ENCODE measurements at regions not wholly inside any gene's neighbourhood (a gene's known extent, or its start where the extent isn't known, plus 50 kb on each side); places are given as distances from the start of the nearest gene placed in this dataset.
"Not testable (repeated sequence)": the region's sequence is repeated elsewhere in the genome, so short reads cannot be mapped to it uniquely, and the experiment has no call there.

DNA sequence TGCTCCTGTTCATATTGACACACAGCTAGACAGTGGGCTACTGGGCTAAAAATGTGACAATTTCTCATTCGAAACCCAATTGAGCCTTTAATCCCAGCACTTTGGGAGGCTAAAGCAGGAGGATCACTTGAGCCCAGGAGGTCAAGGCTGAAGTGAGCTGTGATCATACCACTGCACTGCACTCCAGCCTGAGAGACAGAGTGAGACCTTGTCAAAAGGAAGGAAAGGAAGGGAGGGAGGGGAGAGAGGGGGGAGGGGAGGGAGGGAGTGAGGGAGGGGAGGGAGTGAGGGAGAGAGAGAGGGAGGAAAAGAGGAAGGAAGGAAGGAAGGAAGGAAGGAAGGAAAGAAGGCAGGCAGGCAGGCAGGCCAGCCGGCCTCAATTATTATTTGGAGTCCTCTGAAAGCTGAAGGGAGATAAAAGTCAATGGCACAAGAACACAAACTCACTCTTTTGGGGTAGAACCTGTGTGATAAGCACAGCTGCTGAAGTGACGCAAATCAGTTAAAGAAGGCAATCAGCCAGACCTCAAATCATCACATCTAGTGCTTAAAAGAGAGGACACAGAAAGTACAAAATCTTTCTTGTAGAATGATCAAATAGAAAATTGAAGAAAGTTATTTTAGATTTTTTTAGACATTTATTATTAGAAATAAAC, 98.1 kb downstream of the CCDC71L start:
- DNase-seq (ENCODE audit: low spot score), result no peak

DNA sequence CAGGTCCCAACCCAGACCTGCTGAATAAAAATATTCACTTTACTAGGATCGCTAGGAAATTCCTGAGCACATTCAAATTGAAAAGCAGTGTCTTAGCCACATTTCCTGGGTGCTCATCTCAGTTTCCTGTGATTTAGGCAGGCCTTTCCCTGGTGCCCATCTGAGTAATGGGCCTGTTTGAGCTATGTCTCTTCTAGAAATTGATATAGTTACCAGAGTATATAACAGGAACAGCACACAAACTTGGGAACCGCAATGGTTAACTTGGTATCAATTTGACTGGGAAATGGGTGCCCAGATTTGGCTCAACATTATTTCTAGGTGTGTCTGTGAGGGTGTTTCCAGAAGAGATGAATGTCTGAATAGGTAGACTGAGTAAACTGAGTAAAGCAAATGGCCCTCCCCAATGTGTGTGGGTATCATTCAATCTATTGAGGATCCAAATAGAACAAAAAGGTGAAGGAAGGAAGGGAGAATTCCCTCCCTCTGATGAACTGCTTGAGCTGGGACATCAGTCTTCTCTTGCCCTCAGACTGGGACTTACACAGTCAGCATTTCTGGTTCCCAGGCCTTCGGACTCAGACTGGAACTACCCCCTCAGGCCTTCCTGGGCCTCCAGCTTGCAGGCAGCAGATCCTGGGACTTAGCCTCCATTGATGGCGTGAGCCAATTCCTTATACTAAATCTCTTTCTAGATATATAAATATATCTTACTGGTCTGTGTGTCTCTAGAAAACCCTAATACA, 99.1 kb downstream of the CCDC71L start:
- no peak for DNase-seq (ENCODE audit: low spot score)

DNA sequence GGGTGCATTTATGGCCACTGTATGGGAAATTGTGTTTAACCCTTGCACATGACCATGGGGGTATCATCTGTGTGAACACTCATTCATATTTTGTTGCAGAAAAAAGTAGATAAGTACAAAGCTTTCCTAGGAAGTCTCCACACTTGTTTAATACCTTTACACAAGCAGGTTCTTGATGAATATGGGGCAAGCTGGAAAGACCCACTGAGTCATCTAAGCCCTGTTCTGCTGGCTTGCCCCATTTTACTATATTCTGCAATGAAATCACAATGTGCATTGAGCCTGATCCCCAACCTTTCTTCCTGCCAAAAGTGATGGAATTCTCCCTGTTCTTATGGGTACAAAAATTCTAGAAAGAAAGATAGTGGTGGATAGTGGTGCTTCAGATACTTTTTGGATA, 99.8 kb downstream of the CCDC71L start:
- no peak for DNase-seq (ENCODE audit: low spot score)

- no peak for DNase-seq (ENCODE audit: low spot score)
Observed at GRCh38 chr7:106560482-106560881, 100.5 kb downstream of the CCDC71L start.

DNA sequence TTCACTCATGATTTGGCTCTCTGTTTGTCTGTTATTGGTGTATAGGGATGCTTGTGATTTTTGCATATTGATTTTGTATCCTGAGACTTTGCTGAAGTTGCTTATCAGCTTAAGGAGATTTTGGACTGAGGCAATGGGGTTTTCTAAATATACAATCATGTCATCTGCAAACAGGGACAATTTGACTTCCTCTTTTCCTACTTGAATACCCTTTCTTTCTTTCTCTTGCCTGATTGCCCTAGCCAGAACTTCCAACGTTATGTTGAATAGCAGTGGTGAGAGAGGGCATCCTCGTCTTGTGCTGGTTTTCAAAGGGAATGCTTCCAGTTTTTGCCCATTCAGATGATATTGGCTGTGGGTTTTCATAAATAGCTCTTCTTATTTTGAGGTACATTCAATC, 104.7 kb downstream of the CCDC71L start:
- DNase-seq (ENCODE audit: low spot score), result not testable (repeated sequence)

DNA sequence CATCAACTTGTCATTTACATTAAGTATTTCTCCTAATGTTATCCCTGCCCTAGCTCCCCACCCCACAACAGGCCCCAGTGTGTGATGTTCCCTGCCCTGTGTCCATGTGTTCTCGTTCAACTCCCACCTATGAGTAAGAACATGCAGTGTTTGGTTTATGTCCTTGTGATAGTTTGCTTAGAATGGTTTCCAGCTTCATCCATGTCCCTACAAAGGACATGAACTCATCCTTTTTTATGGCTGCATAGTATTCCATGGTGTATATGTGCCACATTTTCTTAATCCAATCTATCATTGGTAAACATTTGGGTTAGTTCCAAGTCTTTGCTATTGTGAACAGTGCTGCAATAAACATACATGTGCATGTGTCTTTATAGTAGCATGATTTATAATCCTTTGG, 106.3 kb downstream of the CCDC71L start:
- DNase-seq (ENCODE audit: low spot score), result not testable (repeated sequence)

GRCh38 chr7:106553446-106553836, 107.5 kb downstream of the CCDC71L start:
- DNase-seq (ENCODE audit: low spot score), result no peak

DNA sequence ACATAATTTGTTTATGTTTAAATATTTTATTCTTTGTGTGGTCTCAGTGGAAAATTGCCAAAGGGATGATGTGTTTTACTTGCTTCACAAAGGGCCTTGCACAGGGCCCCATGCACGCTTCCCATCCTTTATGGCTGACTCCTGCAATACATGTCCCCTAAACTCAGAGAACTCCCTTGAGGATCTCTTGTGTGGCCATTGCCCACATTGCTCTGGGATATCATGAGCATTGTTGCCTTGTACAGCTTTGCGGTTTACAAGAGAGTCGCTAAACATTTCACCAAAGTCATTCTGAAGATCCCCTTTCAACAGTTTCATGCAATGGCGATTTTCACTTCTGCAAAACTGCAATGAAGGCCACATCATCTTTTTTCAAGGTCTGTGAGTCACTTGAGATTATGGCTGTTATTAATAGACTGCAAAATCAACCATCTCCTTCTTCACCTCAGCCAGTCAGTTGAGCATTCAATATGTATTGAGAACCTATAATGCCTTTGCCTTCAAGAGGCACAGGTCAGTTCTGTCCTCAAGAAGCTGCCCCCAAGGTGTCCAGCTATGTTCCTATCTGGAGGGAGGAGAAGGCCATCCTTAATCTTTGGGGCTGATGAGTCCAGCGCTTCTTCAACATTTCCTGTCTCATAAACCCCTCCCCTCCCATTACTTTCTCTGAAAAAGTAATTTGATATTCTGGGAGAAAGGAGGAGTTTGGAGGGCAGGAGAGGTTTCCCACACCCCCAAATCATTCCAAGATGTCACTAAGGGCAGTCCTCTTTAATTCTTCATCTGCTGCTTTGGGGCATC, 108.1 kb downstream of the CCDC71L start:
- DNase-seq (ENCODE audit: low spot score), result peak; percentile 65

GRCh38 chr7:106551936-106552335, 109.0 kb downstream of the CCDC71L start:
- DNase-seq (ENCODE audit: low spot score), result no peak

DNA sequence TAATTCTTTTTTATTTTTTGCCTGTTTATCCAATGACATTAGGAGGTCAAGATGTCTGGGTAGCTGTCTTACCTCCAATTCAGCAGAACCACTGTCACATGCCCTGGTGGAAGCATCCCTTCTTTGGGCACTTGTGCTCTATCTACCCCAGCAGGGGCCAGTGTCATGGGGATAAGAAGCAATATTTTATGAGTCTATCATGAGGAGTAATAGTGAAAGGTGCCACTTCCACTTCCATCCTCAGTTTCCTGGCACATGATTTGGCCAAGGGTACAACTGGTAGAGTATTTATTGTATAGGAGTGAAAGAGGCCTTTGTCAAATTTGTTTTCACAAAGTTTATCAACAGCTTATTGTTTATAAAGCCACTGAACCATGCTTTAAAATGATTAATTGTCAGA, 112.5 kb downstream of the CCDC71L start:
- no peak for DNase-seq (ENCODE audit: low spot score)

- DNase-seq (ENCODE audit: low spot score), result no peak
Observed at GRCh38 chr7:106545275-106545674, 115.7 kb downstream of the CCDC71L start.

GRCh38 chr7:106543221-106543757, 117.7 kb downstream of the CCDC71L start:
- no peak for DNase-seq (ENCODE audit: low spot score)

GRCh38 chr7:106542550-106543220, 118.3 kb downstream of the CCDC71L start:
- DNase-seq (ENCODE audit: low spot score), result peak; percentile 7

GRCh38 chr7:106538638-106539037, 122.3 kb downstream of the CCDC71L start:
- no peak for DNase-seq (ENCODE audit: low spot score)

- DNase-seq (ENCODE audit: low spot score), result no peak
Observed at GRCh38 chr7:106537119-106537518, 123.8 kb downstream of the CCDC71L start.

GRCh38 chr7:106536079-106536478, 124.9 kb downstream of the CCDC71L start:
- no peak for DNase-seq (ENCODE audit: low spot score)

- no peak for DNase-seq (ENCODE audit: low spot score)
Observed at GRCh38 chr7:106535234-106535932, 125.6 kb downstream of the CCDC71L start.

DNA sequence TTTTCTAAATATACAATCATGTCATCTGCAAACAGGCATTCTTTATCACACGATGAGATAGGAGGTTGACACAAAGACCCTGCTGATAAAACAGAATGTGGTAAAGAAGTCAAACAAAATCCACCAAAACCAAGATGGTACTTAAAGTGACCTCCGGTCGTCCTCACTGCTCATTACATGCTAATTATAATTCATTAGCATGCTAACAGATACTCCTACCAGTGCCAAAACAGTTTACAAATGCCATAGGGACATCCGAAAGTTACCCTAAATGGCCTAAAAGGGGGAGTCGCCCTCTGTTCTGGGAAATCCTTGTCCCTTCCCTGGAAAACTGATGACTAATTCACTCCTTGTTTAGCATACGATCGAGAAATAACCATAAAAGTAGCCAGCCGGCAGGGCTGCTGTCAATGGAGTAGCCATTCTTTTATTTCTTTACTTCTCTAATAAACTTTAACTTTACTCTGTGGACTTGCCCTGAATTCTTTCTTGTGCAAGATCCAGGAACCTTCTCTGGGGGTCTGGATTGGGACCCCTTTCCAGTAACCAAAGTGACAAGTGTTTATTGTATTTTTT, 126.6 kb downstream of the CCDC71L start:
- DNase-seq (ENCODE audit: low spot score), result no peak

GRCh38 chr7:106530183-106530582, 130.8 kb downstream of the CCDC71L start:
- DNase-seq (ENCODE audit: low spot score), result not testable (repeated sequence)

GRCh38 chr7:106526617-106527016, 134.3 kb downstream of the CCDC71L start:
- not testable (repeated sequence) for DNase-seq (ENCODE audit: low spot score)

- DNase-seq (ENCODE audit: low spot score), result no peak
Observed at GRCh38 chr7:106524690-106525059, 136.3 kb downstream of the CCDC71L start.

Measured in Ammon's horn (tissue), 1 donor.